ENCODE measurements at regions not wholly inside any gene's neighbourhood (a gene's known extent, or its start where the extent isn't known, plus 50 kb on each side); places are given as distances from the start of the nearest gene placed in this dataset.

DNA sequence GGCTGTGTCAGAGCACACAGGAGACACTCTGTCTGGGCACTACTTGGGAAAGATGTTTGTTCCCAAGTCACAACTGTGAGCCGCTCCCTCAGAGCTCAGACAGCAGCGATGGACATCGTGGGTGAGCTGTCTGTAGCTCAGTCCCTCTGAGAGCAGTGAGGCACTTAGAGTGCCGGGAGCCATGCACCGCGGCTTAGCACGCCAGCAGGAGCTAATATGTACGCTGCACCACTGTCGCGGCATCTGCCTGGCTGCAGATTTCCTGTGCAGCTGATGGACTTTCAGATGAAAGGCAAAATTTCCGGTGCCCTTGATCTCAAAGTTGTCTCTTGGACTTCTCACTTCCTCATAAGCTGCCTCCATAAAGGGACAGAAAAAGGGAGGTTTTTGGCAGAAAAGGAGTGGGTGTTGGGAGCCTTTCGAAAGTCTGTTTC, 92.8 kb upstream of the ZNF469 start:
- DNase-seq: peak; percentile 22 to 58 (median 47)

DNA sequence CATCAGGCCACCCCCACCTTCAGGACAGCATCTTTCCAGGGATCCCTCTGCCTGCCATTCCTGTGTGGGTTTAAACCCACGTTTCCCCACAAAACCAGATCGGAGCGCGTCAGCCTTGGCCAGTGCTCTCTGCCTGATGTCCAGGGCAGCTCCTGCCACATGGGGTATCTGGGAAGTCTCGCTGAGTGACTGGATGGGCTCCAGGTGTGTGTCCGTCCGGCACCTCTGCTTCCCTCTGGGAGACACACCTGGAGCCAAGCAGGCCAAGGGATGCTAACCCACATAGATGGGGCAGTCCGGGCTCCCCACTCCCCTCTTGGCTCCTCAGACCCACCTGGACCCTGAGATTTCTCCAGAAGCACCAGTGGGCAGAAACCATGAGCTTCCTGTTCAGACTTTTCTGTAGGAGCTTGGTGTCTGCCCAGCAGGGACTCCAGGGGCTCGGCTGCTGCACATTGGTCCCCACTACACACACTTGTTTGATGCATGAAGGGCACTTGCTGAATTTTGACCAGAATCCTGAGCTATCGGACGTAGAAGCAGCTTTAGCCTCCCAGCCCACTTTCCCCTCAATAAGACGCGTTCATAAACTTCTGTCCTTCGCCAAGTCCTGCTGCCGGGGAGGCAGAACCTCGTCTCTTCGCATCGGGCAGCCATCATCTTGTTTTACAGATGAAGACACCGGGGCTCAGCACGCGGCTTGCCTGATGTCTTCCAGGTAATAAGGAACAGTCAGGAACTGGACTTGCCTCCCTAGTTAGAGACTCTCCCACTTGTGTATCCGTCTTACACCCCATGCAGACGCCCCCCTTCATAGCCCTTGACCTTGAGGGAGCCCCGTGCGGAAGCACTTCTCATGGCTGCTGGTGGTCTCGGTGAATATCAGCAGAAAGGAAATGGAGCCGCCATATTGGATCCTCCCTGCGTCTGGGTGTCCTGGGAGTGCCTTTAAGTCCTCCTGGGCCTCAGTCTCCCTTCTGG, 91.6 kb upstream of the ZNF469 start:
- no peak for DNase-seq

DNA sequence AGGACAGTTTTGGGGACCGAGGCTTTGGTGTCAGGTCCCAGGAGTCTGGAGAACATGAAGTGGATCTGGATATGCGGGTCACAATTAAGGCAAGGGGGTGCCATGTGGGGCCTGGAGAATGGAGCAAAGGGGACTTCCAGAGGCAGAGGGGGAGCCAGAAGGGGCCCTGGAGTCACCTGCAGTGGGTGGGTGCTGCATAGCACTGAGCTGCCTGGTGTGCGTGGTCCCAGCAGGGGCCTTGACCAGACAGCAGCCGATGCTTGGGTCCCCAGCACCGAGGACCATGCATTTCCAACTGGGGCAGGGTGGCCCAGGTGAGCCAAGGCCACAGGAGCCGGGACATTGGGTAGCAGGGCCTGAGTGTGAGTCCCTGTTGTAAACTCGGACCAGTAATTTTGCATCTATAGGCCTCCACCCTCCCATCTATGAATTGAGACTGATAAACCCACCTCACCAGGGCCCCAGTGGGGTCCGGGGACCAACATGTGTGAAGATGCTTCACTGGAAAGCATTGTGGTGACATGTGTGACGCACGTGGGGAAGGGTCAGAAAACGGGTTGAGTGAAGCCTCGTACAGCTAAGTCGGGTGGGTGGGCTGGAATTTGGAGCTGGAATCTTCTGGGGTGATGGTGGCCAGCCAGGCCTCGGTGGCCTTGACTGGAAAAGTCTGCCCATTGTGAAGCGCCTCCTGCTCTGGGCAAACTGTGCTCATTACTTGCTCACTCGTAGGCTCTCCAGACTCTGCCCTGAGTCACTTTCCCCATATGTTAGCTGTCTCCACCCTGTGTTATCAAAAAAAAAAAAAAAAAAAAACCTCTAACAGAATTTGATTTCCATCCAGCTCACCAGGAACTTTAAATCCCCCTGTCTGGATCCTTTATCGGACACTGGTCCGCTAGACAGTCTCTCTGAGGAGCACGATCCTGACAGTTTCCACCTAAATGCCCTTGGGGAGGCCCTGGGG, 90.5 kb upstream of the ZNF469 start:
- no peak for DNase-seq

DNA sequence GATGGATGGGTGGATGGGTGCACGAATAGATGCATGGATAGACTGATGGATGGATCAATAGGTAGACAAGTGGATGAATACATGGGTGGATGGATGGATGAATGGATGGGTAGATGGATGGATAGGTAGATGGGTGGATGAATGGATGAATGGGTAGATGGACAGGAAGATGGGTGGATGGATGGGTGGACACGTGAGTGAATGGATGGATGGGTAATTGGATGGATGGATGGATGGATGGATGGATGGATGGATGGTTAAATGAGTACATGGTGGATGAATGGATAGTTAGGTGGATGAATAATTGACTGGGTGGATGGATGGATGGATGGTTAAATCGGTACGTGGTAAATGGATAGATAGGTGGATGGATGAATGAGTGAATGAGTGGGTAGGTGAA, 89.7 kb upstream of the ZNF469 start:
- DNase-seq: no peak

DNA sequence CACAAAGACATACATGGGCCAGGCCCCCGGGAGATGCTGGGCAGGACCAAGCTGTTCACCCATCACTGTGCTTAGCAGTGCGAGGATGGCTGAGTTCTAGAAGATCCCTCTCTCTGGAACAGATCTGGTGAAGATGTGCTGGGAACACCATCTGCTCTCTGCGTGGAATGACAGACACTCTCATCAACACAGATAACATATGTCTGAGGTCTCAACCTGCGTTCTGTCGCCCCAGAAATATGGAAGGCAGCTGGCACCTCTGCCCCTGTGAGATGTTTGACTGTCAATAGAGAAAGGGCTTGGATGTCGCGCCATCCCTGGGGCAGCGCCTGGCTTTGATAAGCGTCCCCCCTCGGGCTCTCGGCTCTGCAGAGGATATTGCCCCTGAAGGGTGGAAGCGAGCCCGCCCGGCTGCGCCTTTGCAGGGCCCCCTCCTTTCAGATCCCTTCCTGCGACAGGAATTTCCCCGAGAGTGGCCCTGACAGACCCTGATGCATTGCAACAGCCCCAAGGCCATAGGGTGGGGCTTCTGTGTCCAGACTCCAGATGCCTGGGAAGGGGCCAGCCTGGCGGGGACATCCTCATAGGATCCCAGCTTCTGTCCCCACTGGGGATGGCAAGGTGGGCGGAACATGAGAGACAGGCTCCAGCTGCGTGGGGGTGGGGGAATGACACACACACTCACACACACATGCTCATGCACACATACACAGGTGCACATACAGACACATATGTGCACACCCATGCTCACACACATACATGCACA, 86.9 kb upstream of the ZNF469 start:
- no peak for DNase-seq

DNA sequence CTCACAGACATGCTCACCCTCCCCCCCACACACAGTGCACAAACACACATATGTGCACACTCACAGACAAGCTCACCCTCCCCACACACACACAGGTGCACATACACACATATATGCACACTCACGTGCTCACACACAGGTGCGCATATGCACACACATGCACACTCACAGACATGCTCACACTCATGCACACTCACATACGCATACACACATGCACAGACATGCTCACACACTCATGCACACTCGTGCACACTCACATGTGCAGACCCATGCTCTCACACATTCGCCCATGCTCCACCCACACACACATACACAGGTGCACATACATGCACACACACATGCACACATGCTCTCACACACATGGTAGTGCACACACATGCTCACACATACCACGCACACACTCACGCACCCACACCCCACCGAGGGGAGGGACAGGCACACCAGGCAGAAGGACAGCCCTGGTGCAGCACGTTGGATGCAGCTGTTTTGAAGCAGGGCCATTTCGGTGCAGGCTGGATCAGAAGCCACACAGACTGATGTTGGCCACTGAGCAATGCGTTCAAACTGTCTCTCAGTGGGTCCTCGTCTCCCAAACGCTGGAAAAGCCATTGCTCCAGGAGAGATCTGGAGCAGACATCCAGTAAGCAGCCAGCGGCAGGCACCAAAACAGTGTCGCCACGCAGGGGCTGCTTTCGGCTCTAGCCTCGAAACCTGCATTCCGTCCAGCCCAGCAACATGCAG, 86.2 kb upstream of the ZNF469 start:
- DNase-seq: no peak

DNA sequence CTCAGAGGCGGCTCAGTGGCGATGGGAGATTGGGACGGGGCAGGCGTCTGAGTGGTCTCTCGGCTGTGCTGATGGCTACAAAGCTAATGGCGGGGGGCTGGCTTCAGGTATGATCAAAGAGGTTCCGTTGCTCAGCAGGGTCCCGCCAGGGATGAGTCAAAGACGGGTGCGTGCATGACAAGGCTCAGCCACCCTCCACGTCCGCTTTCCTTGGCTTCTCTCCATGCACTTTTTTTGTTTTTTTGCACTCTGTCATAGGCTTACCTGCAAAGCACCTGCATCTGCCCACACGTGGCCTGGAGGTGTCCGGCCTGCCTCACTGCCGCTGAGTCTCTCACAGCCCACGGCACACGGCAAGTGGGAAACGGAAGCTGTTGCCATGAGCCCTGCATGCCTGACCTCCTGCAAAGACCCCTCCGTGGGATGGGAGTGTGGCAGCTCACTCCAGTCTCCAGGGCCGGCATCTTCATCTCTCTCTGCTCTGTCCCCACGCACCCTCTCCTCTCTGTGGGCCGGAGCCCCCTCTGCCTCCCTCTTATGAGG, 85.5 kb upstream of the ZNF469 start:
- no peak for DNase-seq

DNA sequence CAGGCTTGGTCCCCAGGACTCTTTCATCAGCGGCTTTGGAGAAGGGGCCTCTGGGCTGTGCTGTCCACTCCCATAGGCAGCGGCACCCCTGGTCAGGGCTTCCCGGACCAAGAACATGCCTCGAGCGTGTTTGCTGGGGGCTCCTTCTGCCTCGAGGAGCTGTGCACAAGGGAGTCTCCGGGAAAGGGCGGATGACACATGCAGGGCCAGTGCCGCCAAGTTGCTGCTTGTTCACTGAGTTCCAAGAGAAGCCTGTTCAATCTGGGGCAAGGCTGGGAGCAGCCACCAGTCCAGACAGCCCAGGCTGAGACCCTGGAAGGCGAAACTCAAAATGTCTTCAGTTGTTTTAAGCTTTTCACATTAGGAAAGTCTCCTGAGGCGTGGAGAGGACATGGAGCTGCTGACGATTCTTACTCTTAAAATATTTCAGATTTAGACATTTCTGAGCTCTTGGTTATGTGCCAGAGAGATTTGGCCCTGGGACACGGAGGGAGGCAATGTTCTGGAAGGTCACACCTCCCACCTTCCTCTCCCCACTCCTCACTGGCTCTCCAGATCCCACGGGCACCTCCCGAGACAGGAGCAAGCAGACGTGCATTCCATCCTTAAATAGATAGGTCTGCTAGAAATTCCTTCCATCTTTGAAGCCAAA, 84.5 kb upstream of the ZNF469 start:
- DNase-seq: no peak

DNA sequence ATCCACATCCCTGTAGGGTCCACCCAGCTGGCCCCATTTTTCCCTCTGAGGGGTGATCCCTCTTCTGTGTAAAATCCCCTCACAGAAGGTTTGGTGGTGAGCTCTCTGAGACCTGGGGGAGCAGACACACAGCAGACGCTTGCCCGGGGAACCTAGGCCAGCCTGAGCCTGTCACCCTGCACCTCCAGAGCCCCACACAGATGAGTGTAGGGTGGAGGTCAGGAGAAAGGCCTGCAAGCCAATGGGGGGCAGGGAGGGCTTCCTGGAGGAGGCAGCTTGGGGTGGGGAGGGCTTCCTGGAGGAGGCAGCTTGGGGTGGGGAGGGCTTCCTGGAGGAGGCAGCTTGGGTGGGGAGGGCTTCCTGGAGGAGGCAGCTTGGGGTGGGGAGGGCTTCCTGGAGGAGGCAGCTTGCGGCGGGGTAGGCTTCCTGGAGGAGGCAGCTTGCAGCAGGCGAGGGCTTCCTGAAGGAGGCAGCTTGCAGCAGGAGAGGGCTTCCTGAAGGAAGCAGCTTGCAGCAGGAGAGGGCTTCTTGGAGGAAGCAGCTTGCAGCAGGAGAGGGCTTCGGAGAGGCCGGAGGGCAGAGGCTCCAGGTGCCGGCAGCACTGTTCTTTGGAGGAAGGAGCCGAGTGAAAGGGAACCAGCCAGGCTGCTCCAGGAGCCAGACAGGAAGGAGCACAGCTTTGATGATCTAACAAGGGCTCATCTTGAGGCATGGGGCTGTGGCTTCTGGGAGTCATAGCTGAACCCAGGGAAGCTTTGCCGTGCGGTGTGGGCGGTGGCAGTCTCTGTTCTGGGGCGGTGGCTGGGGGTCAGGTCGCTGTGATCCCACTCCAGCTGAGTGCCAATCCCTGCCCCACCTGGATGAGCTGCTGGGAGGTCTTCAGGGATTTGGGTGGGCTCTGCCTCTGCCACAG, 83.7 kb upstream of the ZNF469 start:
- DNase-seq: peak; percentile 34 to 50 (median 38)

DNA sequence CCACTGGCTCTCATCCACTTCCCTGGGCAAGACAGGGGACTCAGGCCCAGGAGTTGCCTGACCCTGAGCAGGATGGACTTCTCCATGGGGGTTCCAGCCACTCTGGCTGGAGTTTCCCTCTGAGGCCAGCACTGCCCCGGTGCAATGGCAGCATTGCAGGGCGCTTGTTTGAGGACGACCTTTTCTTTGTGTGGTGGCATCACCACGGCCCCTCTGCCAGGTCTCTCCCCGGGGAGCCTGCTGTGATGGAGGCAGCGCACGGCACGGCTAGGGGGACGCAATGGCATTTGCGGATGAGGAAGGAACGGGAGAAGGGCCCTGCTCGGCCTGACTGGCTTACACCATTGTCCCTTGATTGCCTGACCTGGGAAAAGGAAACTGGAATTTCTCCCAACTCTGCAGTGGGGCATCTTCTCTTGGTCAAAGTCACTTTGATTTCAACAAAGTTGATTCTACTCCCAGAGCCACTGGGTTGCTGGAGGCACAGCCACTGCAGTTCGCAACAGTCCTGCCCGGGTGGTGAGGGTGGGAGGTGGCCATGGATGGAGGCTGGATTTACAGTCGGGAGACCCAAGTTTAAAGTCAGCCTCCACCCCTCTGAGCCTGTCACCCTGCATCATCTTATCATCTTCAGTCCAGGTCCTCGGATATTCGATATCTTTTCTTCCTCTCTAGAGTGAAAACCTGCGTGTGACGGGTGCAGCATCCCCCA, 82.9 kb upstream of the ZNF469 start:
- DNase-seq: no peak

DNA sequence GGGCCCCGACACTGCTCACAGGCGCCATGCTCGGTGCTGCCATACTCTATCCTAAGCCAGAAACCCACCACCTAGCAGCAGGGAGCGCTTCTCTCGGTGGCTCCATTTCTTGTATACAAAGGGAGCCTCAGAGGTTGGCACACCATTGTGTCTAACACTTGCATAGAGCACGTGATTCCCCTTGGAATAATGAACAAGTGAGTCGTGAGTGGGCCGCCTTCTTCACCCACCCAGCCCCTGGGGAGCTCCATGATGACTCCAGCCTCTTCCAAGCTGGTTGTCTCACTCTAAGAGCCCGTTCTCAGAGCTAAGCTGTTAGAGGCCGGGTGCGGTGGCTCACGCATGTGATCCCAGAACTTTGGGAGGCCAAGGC, 82.3 kb upstream of the ZNF469 start:
- DNase-seq: no peak

DNA sequence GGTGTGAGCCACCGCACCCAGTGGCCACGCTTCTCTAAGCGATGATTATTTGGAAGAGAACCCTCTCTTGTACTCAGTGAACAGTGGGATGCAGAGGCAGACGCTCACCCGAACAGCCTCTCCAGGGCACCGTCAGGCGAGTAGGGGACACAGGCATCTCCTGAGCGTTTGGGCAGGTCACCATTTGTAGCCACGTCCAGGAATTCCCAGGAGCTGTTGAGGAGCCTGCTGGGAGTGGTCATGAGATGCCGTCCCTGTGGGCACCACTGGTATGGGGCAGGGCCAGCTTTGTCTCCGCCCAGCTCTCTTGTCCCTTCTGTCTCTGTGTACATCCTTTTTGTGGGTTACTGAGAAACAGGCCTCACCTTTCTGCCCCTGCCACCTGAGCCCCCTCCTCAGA, 81.3 kb upstream of the ZNF469 start:
- no peak for DNase-seq

DNA sequence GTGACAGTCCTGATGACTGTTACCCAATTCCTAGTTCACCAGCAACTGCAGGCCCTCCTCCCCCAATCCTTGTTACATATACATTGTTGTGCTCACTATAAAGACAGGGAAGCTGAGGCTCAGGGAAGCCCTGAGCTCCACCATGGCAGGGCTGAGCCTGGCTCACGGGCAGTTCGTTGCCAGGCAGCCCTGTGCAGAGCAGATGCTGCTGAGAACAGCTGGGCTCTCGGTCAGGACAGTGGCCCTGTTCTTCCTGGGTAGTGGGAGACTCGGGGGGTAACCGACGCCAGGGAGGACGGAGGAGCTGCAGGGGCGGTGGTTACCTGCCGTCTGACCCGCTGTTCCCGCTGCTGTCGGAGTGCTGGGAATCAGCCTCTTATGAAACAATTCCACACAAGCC, 80.9 kb upstream of the ZNF469 start:
- no peak for DNase-seq

DNA sequence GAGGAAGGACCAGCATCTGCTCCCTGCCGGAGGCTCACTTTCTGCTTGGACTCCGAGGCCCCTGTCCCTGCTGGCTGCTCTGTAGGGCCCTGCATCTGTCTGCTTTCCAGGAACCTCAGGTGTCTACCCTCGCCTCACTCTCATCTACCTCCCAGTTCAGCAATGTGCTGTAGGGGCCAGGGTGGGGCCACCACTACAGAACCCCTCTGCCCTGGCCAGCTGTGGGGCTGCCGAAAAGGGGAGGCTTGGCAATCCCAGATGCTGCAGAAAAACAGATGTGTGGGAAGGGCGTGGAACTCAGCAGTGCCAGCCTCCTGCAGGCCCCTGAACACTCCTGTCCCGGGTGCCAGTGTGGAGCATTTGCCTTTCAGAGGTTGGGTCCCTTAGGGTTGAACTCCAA, 80.1 kb upstream of the ZNF469 start:
- no peak for DNase-seq

DNA sequence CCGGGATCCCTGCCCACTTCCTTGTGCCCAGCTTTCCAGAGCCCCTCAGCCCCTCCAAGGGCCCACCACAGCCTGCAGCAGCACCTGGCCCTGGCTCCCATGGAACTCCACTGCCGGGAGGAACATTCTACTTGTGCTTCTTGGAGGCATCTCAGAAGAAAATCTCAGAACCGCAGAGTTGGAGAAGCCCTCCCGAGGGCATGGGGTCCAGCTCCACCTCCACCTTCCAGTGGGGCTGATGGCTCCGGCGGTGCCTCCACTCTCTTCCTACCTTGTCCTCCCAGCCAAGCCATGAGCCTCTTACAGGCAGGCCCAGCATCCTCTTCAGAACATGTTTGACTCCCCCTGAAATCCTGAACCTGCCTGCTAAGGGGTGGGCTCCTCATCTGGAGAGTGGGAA, 79.4 kb upstream of the ZNF469 start:
- no peak for DNase-seq

DNA sequence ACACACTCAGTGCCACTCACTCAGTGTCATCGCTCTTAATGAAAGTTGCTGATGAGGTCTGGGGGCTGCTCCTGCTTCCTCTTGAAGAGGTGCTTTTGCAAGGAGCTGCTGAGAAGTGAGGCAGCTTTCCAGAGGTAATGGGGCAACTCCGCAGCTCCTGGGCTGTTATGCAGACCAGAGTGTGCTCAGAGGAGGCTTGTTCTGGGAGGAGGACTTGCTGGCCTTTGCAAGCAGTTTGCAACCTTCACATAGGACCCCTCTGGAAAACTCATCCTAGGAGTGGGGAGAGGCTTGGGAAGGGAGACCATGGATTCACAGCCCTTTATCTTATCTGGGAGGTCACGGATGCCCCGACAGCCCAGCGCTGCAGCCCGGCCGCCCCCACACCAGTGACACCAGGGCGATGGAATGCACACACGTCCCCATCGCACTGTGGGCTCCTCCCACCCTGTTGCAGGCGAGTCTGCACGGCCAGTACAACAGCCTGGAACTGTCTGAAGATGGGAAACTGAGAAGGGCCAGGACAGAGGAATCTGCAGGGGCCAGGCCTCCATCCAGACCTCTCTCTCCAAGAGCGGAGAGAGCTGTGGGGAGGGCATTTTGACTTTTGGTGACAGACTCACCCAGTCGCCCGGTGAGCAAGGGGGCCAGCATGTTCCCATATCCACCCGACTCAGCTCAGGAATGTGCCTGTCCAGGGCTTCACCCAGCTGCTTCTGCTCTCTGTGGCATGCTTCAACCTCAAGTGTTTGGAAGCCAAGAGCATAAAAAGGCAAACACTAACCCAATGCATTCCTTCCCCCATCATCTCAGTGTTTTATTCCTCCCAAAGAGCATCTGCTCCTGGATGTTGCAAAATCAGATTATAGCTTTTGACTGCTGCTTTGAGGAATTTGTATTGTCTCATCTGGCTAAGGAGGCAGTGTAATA, 78.6 kb upstream of the ZNF469 start:
- no peak for DNase-seq

DNA sequence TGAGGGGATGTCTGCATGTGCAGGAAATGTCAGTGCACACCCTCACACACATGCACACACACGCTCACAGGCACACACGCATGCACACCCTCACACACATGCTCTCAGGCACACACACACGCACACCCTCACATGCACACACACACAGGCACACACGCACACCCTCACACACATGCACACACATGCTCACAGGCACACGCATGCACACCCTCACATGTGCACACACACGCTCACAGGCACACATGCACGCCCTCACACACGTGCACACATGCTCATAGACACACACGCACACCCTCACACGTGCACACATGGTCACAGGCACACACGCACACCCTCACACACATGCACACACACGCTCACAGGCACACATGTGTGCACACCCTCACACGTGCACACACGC, 77.6 kb upstream of the ZNF469 start:
- no peak for DNase-seq

DNA sequence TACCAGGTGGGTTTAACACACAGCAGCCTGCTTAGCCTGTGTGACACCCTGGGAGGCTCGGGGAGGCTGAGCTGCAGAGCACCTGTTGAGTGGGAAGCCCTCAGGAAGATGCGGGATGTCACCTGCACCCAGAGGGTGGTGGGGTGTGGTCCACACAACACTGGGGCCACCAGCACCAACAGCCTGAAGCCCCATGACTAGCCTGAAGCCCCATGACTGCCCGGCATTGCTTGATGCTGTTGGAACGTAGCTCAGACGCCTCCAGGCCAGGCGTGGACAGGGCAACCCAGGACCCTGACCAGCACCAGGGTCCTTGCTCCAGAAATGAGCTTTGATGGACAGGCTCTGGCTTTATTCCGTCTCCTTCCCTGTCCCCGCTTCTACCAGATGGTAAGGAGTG, 76.3 kb upstream of the ZNF469 start:
- DNase-seq: no peak
